ENCODE measurements at regions not wholly inside any gene's neighbourhood (a gene's known extent, or its start where the extent isn't known, plus 50 kb on each side); places are given as distances from the start of the nearest gene placed in this dataset.

DNA sequence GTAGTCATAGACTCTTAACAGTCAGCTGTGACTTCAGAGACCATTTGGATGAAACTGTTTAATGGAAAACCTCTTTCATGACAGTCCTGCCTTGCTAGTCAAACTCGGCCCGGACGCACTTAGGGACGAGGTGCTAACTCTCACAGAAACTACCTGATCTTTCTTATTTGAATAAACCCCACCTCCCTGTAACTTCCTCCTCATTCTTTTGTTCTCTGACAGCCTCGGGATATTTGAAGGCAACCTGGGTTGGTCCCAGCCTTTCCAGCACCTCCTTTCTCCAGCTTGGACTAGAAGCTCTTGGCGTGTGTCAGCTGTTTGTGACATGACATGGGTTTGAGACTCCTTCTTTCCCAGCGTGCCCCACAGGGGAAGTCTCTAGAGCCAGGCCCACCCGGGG is 175.3 kb upstream of the EXOC2 start:
- SMC1A ChIA-PET (ENCODE audit: uncharacterized antibody, unreplicated experiment) = no interaction called here
- no peak for FAIRE-seq
- H3K27me3 ChIP-seq (replicated peaks in 1 of 2; ENCODE audit: control insufficient read depth in 2 of 2, insufficient read depth in 2 of 2, low read length in 1 of 2) = peaks cover 0 to 1% of the 10 kb centered on the region in 2 experiments; a peak in 2 of 4 replicates
- H4K20me1 ChIP-seq (ENCODE audit: control insufficient read depth, insufficient read depth) = no peaks in the 10 kb centered on the region
- RAD21 ChIA-PET (ENCODE audit: unreplicated experiment) = interaction anchor here (0.7 kb wide), 1 partner anchor 26 kb away, joined by 3 read pairs; no protein-coding TSS in a partner anchor
- intact Hi-C loops (cut with micrococcal nuclease; ENCODE audit: unreplicated experiment) = no loop called here
- H3K36me3 ChIP-seq (ENCODE audit: control insufficient read depth in 2 of 2, insufficient read depth in 2 of 2, low read length in 1 of 2) = no peaks in the 10 kb centered on the region
- BruUV-seq (replicated peaks) = no TSS peak
- POLR2A ChIA-PET = no interaction called here
- H3K4me3 ChIP-seq = no peak overlapping the region
- CTCF ChIA-PET = no interaction called here
- H3K27ac ChIP-seq (ENCODE audit: control insufficient read depth, insufficient read depth) = no peak overlapping the region
- TF ChIP-seq, protein P1, sequence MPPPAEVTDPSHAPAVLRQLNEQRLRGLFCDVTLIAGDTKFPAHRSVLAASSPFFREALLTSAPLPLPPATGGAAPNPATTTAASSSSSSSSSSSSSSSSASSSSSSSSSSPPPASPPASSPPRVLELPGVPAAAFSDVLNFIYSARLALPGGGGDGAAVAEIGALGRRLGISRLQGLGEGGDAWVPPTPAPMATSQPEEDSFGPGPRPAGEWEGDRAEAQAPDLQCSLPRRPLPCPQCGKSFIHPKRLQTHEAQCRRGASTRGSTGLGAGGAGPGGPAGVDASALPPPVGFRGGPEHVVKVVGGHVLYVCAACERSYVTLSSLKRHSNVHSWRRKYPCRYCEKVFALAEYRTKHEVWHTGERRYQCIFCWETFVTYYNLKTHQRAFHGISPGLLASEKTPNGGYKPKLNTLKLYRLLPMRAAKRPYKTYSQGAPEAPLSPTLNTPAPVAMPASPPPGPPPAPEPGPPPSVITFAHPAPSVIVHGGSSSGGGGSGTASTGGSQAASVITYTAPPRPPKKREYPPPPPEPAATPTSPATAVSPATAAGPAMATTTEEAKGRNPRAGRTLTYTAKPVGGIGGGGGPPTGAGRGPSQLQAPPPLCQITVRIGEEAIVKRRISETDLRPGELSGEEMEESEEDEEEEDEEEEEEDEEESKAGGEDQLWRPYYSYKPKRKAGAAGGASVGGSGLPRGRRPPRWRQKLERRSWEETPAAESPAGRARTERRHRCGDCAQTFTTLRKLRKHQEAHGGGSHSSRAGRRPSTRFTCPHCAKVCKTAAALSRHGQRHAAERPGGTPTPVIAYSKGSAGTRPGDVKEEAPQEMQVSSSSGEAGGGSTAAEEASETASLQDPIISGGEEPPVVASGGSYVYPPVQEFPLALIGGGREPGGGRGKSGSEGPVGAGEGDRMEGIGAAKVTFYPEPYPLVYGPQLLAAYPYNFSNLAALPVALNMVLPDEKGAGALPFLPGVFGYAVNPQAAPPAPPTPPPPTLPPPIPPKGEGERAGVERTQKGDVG (CRISPR knock-in tag; IDR thresholded peaks at IDR 0.05) = no peak
- TF ChIP-seq SMAD1 (IDR thresholded peaks at IDR 0.05; ENCODE audit: low read depth, partially characterized antibody) (no peak), ZNF274 (IDR thresholded peaks at IDR 0.05; ENCODE audit: insufficient read depth, insufficient read length) (no peak), BCL11A (IDR thresholded peaks at IDR 0.05; ENCODE audit: low read depth, low read length) (no peak), EGR1 (IDR thresholded peaks at IDR 0.05; ENCODE audit: borderline replicate concordance in 1 of 2, low read depth in 2 of 2, low read length in 2 of 2) (no peak), CBFB (IDR thresholded peaks at IDR 0.05; ENCODE audit: low read depth) (no peak), RBBP5 (conservative IDR thresholded peaks at IDR 0.05) (no peak), SREBF1 (IDR thresholded peaks at IDR 0.05; ENCODE audit: low read length) (no peak), RAD51 (IDR thresholded peaks at IDR 0.05) (no peak), CBX3 (IDR thresholded peaks at IDR 0.05; ENCODE audit: borderline replicate concordance, low read depth) (no peak), RCOR1 (conservative IDR thresholded peaks at IDR 0.05; ENCODE audit: low read depth, low read length) (no peak), MTA2 (IDR thresholded peaks at IDR 0.05; ENCODE audit: low read depth) (no peak), CHD1 (IDR thresholded peaks at IDR 0.05; ENCODE audit: low read depth, low read length) (no peak), NFIC (IDR thresholded peaks at IDR 0.05; ENCODE audit: low read depth, low read length) (no peak), EP300 (IDR thresholded peaks at IDR 0.05; ENCODE audit: borderline replicate concordance in 1 of 2, control insufficient read depth in 1 of 2, low read depth in 2 of 2, low read length in 2 of 2) (no peak)
- TF ChIP-seq, protein P2, sequence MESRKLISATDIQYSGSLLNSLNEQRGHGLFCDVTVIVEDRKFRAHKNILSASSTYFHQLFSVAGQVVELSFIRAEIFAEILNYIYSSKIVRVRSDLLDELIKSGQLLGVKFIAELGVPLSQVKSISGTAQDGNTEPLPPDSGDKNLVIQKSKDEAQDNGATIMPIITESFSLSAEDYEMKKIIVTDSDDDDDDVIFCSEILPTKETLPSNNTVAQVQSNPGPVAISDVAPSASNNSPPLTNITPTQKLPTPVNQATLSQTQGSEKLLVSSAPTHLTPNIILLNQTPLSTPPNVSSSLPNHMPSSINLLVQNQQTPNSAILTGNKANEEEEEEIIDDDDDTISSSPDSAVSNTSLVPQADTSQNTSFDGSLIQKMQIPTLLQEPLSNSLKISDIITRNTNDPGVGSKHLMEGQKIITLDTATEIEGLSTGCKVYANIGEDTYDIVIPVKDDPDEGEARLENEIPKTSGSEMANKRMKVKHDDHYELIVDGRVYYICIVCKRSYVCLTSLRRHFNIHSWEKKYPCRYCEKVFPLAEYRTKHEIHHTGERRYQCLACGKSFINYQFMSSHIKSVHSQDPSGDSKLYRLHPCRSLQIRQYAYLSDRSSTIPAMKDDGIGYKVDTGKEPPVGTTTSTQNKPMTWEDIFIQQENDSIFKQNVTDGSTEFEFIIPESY (IDR thresholded peaks at IDR 0.05) = no peak
- TF ChIP-seq, protein P3, sequence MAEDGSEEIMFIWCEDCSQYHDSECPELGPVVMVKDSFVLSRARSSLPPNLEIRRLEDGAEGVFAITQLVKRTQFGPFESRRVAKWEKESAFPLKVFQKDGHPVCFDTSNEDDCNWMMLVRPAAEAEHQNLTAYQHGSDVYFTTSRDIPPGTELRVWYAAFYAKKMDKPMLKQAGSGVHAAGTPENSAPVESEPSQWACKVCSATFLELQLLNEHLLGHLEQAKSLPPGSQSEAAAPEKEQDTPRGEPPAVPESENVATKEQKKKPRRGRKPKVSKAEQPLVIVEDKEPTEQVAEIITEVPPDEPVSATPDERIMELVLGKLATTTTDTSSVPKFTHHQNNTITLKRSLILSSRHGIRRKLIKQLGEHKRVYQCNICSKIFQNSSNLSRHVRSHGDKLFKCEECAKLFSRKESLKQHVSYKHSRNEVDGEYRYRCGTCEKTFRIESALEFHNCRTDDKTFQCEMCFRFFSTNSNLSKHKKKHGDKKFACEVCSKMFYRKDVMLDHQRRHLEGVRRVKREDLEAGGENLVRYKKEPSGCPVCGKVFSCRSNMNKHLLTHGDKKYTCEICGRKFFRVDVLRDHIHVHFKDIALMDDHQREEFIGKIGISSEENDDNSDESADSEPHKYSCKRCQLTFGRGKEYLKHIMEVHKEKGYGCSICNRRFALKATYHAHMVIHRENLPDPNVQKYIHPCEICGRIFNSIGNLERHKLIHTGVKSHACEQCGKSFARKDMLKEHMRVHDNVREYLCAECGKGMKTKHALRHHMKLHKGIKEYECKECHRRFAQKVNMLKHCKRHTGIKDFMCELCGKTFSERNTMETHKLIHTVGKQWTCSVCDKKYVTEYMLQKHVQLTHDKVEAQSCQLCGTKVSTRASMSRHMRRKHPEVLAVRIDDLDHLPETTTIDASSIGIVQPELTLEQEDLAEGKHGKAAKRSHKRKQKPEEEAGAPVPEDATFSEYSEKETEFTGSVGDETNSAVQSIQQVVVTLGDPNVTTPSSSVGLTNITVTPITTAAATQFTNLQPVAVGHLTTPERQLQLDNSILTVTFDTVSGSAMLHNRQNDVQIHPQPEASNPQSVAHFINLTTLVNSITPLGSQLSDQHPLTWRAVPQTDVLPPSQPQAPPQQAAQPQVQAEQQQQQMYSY (CRISPR knock-in tag; IDR thresholded peaks at IDR 0.05) = no peak
- ATAC-seq = no peak
- H3K4me1 ChIP-seq (ENCODE audit: control insufficient read depth, insufficient read depth, low read length) = no peaks in the 10 kb centered on the region
- no peak for DNase-seq (ENCODE audit: low read depth, low spot score)
- no peak overlapping the region for H3K9ac ChIP-seq (ENCODE audit: control insufficient read depth, insufficient read depth, low read length)
- no peak overlapping the region for H2AFZ ChIP-seq (ENCODE audit: control insufficient read depth, low read depth, low read length)
- whole genome bisulfite sequencing (ENCODE audit: insufficient coverage, insufficient replicate concordance, low lambda C conversion rate, missing lambda C conversion rate) = 36% methylated on average over 8 of the region's 8 CpGs
- in situ Hi-C loops (cut with MboI) = no loop called here
- H3K9me3 ChIP-seq (replicated peaks; ENCODE audit: control insufficient read depth, insufficient read depth, low read length) = no peaks in the 10 kb centered on the region; the same call in 2 of the 3 replicates
- no peak overlapping the region for H3K4me2 ChIP-seq (ENCODE audit: control insufficient read depth, insufficient read depth)
- no peaks in the 10 kb centered on the region for H3K79me2 ChIP-seq (ENCODE audit: control insufficient read depth, insufficient read depth, low read length)

Measured in GM12878 (cell line).